HG02798 (cell line): ENCODE measurements at regions not wholly inside any gene's neighbourhood (a gene's known extent, or its start where the extent isn't known, plus 50 kb on each side); places are given as distances from the start of the nearest gene placed in this dataset.
"Not testable (repeated sequence)": the region's sequence is repeated elsewhere in the genome, so short reads cannot be mapped to it uniquely, and the experiment has no call there.

Experiments used
- ATAC-seq: cut with Tn5 transposase; IDR thresholded peaks from one replicate; pipeline ENCODE4 v1.9.1; 2021; ENCODE audit warnings: mild to moderate bottlenecking; ENCODE audit not compliant: unreplicated experiment, poor library complexity

DNA sequence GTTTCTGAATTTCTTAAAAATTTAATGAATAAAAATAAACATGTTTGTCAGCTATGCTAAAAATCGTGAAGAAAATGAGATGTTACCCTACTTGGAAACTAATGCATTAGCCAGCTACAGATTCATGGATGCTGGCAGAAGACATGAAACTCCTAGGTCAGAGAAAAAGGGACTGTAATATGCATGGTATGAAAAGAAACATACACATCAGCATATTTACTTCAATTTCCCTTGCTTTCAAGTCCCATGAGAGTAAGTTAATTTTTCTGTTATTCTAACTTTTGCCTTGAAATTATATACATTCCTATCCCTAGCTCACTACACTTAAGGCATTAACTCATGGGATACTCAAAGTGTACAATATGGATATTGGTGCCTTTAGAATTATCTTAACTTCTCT lies 2041.4 kb upstream of the LRRTM1 start:
- ATAC-seq, result no peak

GRCh38 chr2:82344670-82345069 lies 2040.1 kb upstream of the LRRTM1 start:
- no peak for ATAC-seq

DNA sequence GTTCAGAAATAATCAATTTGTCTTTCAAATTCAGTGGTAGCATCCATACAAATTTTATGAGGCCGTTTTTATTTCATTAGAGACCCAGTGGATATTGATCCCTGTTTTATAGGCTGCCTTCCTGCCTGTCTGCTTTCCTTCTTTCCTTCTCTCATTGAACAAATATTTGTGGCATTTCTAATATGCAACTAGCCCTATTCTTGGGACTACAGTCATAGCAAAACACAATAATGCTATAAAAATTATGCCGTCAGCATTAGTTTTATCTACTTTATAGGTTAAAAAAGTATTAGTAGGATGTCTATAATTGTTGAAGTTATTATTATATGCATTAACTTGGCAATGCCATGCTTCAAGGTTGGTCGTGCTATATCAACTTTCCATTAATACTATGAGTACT lies 2037.8 kb upstream of the LRRTM1 start:
- ATAC-seq, result no peak

- ATAC-seq, result no peak
Observed at GRCh38 chr2:82340578-82341053, 2036.1 kb upstream of the LRRTM1 start.

DNA sequence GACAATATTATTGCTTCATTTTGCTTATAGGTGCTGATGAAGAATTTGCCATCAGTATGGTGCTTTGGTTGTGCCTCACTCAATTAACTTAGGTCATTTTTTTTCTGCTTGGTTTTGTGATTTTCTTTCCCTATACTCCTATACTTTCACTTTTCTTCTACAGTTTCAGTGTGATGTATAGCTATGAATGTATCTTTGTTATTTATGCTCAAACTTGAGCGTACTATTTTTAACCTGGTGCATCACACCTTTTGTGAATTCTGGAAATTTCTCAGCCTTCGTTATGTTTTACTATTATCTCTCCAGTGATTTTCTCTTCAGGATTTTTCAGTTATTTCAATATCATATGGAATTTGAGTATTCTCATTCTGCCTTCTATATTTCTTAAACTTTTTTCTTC lies 2035.3 kb upstream of the LRRTM1 start:
- ATAC-seq, result no peak

GRCh38 chr2:82333697-82334096 lies 2029.1 kb upstream of the LRRTM1 start:
- no peak for ATAC-seq

DNA sequence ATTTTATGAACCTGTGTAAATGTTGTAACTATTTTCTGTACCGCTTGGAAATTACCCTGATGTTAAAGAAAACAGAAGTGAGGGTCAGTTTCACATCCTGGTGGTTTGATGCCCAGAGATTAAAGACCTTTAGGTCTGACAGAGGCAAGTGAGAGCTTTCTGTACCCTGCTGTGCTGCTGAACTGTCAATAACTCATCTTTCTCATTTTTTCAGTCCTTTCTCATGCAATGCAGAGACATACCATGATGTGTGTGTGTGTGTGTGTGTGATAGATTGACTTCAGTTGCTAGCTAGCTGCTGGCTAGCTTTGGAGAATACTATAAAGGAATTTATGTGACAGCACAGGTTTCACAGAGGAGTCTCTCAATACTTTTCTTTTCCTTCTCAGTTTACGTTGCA lies 2025.6 kb upstream of the LRRTM1 start:
- ATAC-seq, result no peak

- not testable (repeated sequence) for ATAC-seq
Observed at GRCh38 chr2:82326180-82326767, 2021.7 kb upstream of the LRRTM1 start.

GRCh38 chr2:82320296-82320695 lies 2015.7 kb upstream of the LRRTM1 start:
- ATAC-seq, result no peak

DNA sequence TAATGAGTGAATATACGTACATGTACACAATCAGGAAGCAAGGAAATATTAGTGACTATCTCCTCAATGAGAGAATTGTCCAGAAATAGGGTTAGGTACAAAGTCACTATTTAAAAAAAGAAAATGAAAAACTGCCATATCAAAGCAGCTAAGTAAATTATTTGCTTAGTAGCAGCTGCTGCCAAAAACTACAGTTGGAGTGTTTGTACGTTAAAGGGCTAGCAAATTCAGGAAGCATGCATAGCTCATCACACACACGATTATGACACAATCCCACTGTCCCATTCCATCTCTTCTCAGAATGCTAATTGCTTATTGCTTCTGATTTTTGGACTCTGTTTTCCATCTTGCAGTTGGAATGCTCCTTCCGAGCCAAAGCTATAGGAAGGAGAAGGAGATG lies 2012.5 kb upstream of the LRRTM1 start:
- ATAC-seq, result no peak

DNA sequence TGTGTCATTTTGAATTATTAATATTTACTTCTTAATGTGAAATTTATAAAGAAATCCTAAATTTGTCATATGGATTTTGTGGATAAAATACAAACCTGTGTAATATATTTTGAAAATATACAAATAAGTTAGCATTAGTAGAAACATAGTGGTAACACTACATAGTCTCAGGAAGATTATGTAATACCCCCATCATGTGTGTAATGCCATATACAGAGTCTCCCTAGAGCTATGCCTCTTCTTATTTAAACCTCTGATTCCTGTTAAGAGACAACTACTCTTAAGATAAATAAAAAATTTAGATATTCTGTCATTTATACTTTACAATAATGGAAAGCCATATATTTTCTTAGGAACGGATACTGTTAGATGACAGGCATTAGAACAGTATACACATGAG lies 2012.0 kb upstream of the LRRTM1 start:
- ATAC-seq, result no peak

GRCh38 chr2:82314836-82315472 lies 2010.4 kb upstream of the LRRTM1 start:
- ATAC-seq, result no peak

GRCh38 chr2:82307511-82307910 lies 2003.0 kb upstream of the LRRTM1 start:
- no peak for ATAC-seq

DNA sequence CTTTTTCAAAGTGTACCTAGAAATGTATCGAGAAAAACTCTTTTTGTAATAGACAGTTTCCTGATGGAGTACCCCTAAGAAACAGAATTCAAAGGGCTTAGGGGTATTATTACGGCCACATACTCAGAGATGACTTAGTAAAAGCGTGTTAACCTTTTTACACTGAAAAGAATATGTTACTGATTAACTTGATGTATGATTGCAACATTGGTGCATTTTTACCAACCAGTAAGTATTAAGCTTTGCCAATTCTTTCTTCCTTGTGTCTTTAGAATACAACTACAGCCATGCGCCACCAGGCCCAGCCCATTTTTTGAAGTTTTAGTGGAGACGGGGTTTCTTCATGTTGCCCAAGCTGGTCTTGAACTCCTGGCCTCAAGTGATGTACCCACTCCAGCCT lies 1997.0 kb upstream of the LRRTM1 start:
- no peak for ATAC-seq

- ATAC-seq, result no peak
Observed at GRCh38 chr2:82289446-82289845, 1984.9 kb upstream of the LRRTM1 start.

GRCh38 chr2:82283075-82283474 lies 1978.5 kb upstream of the LRRTM1 start:
- no peak for ATAC-seq

DNA sequence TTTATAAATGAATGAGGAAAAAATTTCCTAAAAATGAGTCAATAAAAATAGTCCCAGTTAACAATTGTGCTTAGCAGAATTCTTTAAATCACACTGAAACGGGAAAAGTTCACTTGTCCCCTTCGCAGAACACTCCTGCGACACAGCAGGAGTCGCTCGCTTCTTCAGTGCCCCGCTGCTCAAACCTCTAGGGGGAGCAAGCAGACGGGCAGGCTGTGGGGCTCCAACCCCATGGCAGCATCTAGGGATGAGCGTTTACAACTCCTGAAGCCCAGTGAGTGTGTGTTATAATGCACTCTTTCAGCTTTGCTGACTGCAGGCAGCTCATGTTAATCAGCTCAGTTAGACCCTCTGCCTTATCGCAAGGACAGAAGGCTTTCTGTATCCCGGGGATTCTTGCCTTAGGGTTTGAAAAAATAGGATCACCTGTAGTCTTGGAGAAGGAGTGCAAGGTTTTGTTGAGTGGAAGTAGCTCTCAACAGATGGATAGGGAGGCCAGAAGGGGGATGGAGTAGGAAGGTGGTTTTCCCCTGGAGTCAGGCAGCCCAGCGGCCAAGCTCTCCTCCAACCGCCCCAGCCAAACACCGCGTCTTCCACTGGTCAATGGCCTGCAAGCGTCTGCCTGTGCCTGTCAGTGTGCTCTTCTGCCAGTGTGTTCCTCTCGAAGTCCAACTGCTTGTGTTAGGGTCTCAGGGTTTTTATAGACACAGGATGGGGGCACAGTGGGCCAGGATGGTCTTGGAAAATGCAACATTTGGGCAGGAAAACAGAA lies 1977.7 kb upstream of the LRRTM1 start:
- no peak for ATAC-seq

GRCh38 chr2:82279367-82279766 lies 1974.8 kb upstream of the LRRTM1 start:
- ATAC-seq, result no peak

DNA sequence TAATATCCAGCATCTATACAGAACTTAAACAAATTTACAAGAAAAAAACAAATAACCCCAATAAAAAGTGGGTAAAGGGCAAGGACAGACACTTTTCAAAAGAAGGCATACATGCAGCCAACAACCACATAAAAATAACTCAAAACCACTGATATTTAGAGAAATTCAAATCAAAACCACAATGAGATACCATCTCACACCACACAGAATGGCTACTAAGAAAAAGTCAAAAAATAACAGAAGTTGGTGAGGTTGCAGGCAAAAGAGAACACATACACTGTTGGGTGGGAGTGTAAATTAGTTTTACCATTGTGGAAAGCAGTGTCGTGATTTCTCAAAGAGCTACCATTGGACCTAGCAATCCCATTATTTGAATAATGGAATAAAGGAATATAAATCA lies 1973.9 kb upstream of the LRRTM1 start:
- no peak for ATAC-seq

GRCh38 chr2:82275599-82275998 lies 1971.0 kb upstream of the LRRTM1 start:
- no peak for ATAC-seq

GRCh38 chr2:82268446-82268845 lies 1963.9 kb upstream of the LRRTM1 start:
- no peak for ATAC-seq

GRCh38 chr2:82260521-82260920 lies 1956.0 kb upstream of the LRRTM1 start:
- ATAC-seq, result no peak
